SKM-1 treated with dmso at 0.1 percent for 144 hours (cell line): ENCODE measurements at regions not wholly inside any gene's neighbourhood (a gene's known extent, or its start where the extent isn't known, plus 50 kb on each side); places are given as distances from the start of the nearest gene placed in this dataset.
"Not testable (repeated sequence)": the region's sequence is repeated elsewhere in the genome, so short reads cannot be mapped to it uniquely, and the experiment has no call there.

Experiments
- DNase-seq: peaks from one replicate; lab custom pipeline; 2025; ENCODE audit not compliant: unreplicated experiment; lab: John Stamatoyannopoulos, UW

DNA sequence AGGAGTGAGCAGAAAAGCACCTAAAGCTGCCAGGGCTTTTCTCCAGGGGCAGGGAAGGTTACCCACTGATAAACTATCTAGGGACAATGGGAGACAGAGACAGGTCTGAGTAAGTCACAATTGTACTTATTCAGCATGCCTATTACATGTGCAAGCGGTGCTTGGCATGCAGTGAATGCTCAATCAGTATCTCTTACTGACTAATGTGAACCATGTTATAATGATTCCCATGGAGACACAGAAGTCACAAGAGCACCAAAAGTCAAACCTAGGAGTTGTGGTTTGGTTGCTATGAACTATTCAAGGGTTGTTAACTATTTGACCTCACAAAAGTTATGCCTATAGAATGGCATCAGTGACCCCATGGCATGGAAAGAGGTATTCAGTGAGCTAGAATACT is 50.0 kb upstream of the RASGRP1 start:
- no peak for DNase-seq

DNA sequence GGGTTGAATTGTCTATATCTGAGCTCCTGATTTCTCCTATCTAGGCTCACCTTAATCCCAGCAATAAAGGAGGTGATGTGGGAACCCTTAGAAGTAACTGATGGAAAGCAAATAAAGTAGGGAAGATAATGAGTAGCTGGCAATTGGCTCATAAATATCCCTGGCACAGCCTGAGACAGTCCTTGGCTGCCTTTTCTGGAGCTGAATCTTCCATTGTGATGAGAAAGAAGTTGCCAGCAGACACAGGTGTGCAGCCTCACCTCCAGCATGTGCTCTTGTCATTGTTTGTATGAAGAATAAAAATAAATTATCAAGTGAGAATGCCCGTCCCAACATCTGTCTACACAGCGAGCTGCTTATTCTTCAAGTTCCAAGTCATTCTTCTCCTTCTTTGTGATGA is 53.2 kb upstream of the RASGRP1 start:
- DNase-seq, result no peak

- no peak for DNase-seq
Observed at GRCh38 chr15:38618242-38618955, 53.8 kb upstream of the RASGRP1 start.

- DNase-seq, result no peak
Observed at GRCh38 chr15:38620098-38620497, 55.5 kb upstream of the RASGRP1 start.

DNA sequence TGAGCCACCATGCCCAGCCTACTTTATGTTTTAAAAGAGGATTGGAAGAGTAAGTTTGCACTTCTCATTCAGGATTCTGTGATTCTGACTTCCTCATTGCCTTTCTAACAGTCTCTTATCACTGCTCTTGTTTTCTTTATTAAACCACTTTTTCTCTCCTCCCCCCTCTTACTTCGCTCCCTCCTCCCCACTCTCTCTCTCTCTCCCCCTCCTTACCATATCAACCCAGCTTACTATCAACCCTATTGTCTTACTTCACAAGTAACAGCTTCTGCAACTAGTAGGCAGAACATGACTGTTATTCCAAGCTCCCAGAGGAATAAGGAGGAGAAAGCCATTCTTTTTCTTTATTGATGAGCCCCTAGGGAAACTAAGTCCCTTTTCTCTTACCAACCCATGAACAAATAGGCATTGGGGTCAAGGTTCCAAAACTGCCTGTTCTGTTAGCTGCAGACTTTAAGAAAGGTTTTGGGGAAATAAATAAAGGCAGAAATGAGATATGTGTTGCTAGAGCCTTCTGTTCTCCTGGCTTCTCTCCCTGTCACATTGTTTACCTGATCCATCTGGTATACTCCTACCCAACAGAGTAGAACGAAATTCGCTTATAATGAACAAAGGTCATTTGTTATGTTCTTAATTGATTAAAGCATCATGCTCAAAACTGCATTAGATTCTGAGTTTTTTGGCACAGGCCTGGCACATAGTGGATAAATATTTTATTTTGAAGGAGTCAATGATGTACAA is 56.4 kb upstream of the RASGRP1 start:
- DNase-seq, result no peak

GRCh38 chr15:38622304-38622703 is 57.7 kb upstream of the RASGRP1 start:
- no peak for DNase-seq

- DNase-seq, result no peak
Observed at GRCh38 chr15:38622908-38623307, 58.3 kb upstream of the RASGRP1 start.

DNA sequence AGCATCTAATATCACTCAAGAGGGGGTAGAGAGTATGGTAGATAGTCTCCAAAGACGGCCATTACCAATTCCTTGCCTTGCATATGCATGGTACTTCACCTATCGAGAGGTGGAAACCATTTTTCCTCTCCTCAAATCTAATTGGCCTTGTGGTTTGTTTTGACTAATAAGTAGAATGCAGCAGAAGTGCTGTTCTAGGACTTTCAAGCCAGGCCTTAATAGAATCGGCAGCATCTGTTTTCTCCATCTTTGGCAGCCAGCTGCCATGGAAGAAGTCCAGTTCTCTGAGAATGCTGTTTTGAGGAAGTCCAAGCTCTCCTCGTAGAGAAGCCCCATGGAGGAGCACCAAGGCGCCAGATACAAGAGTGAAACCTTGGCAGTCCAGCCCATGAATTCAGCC is 59.1 kb upstream of the RASGRP1 start:
- no peak for DNase-seq

DNA sequence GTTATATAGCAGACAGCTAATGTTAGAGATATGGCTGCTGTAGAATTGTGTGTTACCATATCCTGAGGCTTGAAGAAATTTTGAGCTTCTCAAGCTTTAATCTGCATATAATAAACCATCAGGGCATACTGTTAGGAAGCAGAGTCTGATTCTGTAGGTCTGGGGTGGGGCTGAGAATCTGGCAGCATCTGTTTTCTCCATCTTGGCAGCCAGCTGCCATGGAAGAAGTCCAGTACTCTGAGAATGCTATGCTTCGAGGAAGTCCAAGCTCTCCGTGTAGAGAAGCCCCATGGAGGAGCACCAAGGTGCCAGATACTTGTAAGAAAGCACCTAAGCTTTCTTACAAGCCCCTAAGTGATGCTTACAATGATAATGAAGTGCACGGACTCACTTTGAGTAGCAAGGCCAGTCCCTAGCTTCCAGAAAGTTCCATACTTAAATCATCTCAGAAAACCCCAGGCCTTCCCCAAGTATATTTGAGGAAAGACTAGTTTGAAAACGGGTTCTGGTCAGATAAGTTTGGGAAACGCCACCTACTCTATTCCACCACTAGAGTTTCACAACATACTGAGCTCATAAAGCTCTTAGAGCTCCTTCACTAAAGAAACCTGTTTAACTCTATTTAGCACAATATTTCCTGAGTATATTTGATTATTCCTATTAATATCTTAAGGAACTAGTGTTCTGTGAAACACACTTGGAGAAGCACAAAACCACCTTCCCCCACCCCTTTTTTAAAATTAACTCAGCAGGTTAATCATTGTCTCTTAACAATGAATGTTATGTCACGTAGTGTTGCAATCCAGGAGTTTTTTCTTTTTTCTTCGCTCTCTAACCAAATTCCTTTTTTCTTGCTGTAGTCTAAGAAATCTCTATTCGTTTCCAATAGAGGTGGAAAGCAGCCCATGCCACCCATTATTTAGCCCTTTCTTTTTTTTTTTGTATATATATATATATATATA is 59.9 kb upstream of the RASGRP1 start:
- DNase-seq, result no peak

DNA sequence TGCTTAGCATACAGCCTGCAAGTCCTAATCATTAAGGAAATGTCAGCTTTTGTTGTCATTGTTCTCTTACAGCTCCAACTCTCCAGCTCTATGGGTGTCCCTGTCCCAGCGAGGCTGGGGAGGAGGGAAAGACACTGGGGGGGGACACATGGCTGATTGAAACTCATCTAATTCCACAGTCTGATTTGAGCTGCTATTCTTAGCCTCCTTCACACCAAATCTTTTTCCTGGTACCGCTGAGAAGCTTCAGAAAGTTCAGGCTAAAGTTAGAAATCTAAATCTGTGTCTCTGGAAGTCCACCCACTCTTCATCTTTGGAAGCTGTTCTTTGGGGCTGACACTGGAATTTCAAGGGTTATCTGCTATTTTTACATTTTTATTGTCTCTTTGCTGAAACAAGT is 61.3 kb upstream of the RASGRP1 start:
- DNase-seq, result no peak

- DNase-seq, result no peak
Observed at GRCh38 chr15:38626443-38627050, 61.9 kb upstream of the RASGRP1 start.

DNA sequence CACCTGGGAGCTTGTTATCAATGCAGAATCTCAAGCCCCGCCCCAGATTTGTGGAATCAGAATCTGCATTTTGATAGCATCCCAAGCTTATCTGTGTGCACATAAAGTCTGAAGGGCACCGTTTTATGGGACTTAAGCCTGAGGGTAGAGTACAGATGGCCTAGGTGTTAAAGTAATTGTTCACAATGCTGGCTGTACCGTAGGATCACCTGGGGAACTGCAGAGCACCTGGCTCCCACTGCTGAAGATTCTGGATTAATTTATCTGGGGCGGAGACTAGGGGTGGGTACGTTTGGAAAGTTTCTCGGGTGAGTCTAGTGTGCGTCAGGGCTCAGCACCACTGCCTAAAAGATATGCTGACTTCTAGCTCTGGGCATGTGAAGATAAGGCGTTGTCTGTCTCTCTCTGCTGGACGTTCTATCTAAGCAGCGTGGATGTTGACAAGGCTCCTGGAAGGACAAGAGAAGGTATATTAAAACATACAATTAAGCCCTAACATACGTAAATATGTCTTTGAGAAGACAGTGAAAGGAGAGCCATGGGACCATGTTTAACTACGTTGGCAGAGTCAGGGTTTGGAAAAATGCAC is 63.2 kb upstream of the RASGRP1 start:
- DNase-seq, result no peak

GRCh38 chr15:38631119-38632075 is 66.8 kb upstream of the RASGRP1 start:
- no peak for DNase-seq

DNA sequence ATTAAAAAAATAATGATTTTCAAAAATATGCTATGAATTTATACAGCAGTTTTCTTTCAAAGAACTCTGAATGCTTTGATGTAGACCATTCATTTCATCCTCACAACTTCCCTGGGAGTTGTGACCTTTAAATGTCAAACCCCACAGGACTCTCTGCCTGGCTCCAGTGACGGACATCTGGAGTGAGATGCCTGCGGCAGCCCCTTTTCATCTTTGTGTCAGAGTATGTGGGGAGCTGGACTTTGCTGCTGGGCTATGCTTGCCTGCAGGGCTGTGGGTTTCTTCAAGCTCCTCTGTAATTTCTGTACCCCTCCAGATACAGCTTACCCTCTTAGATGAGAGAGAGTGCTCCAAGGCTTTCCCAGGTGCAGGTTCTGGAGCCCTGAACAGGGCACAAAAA is 70.6 kb upstream of the RASGRP1 start:
- no peak for DNase-seq

- no peak for DNase-seq
Observed at GRCh38 chr15:38636597-38636996, 72.0 kb upstream of the RASGRP1 start.

- no peak for DNase-seq
Observed at GRCh38 chr15:38638126-38638525, 73.5 kb upstream of the RASGRP1 start.

DNA sequence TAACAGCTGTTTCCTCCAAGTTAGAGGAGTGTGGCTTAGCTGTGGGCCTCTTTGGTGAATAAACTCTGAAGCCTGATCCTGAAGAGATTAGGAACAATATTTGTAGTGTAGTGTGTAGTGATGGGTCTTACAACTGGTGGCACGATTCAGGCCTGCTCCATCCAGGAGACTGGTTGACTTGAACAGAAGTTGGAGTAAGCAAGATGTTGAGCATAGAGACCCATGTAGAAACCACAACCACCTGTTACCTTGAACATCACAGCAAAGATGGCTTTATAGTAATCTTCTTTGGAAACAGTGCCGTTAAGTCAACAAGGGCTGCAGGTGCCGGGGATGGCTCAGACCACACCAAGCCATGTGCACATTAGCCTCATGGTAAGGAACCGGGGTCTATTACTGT is 74.2 kb upstream of the RASGRP1 start:
- no peak for DNase-seq

DNA sequence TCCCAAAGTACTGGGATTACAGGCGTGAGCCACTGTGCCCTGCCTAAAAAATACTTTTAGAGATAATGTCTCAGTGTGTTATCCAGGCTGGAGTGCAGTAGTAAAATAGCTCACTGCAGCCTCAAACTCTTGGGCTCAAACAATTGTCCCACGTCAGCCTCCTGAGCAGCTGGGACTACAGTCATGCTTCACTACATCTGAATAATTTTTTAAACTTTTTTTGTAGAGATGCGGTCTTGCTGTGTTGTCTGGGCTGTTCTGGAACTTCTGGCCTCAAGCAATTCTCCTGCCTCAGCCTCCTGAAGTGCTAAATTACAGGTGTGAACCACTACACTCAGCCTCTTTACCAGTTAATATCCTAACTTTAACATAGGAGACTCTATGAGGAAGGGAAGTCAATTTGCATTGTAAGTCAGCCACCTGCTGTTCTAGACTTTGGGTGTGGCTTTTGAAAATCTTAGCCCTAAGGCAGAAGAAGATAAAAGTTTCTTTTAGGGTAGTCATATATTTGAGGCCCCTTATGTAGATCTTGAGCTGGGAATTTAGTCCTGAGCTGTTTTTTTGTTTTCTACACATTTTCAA is 78.2 kb upstream of the RASGRP1 start:
- no peak for DNase-seq

DNA sequence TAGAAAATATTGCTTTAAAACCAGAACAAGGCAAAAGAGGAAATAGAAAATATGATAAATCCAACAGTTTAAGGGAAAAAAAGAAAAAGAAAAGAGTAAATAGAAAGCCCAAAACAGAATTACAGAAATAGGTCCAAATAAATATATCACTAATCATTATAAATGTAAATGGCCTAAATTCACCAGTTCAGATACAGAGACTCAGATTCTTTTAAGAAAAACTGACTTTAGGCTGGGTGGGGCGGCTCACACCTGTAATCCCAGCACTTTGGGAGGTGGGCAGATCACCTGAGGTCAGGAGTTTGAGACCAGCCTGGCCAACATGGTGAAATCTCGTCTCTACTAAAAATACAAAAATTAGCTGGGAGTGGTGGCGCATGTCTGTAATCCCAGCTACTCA is 79.7 kb upstream of the RASGRP1 start:
- not testable (repeated sequence) for DNase-seq
